H1 (cell line): ENCODE measurements at regions not wholly inside any gene's neighbourhood (a gene's known extent, or its start where the extent isn't known, plus 50 kb on each side); places are given as distances from the start of the nearest gene placed in this dataset.

Source experiments
- CTCF ChIA-PET: fragments of 300-600 bp; sonication (Branson Sonifier 250); formaldehyde crosslinking; loops from one replicate; lab custom pipeline; 2021; ENCODE audit not compliant: partially characterized antibody; lab: Charles Lee
- POLR2A ChIA-PET: fragments of 300-600 bp; sonication (Branson Sonifier 250); formaldehyde crosslinking; loops from one replicate; lab custom pipeline; 2021; ENCODE audit warnings: inconsistent platforms; ENCODE audit not compliant: partially characterized antibody; lab: Charles Lee
- DNase-seq, 2 experiments: peaks; one replicate each; pipeline versions ENCODE4 v3.0.0 to v3.0.0-alpha.2; 2010 to 2022; ENCODE audit warnings: low spot score in 2 of 2, low read depth in 1 of 2, mixed read lengths in 1 of 2
- FAIRE-seq: peaks from 2 replicates; lab custom pipeline; 2011; peaks lifted over from hg19 to GRCh38; lab: Jason Lieb, UNC
- H2AFZ ChIP-seq: 2 replicates; pipeline ENCODE4 v1.8.1; 2012; ENCODE audit warnings: low read length, inconsistent platforms
- H2AK5ac ChIP-seq: 2 replicates; pipeline ENCODE4 v1.6.1; 2013; ENCODE audit warnings: low read depth, low read length
- H2BK120ac ChIP-seq: replicated peaks from 2 replicates; pipeline ENCODE3; 2013; ENCODE audit warnings: low read depth, low read length, inconsistent platforms
- H2BK12ac ChIP-seq: 2 replicates; pipeline ENCODE4 v1.6.1; 2013; ENCODE audit warnings: low read depth, low read length
- H2BK15ac ChIP-seq: 2 replicates; pipeline ENCODE4 v1.6.1; 2013; ENCODE audit warnings: low read length
- H2BK20ac ChIP-seq: 2 replicates; pipeline ENCODE4 v1.6.1; 2013; ENCODE audit warnings: low read length
- H2BK5ac ChIP-seq: 2 replicates; pipeline ENCODE4 v1.6.1; 2013; ENCODE audit warnings: low read depth, low read length
- H3K14ac ChIP-seq: 2 replicates; pipeline ENCODE4 v1.6.1; 2013; ENCODE audit warnings: inconsistent platforms; ENCODE audit not compliant: insufficient read length
- H3K18ac ChIP-seq: 2 replicates; pipeline ENCODE4 v1.6.1; 2013; ENCODE audit warnings: low read length; ENCODE audit errors: extremely low read depth
- H3K23ac ChIP-seq: 2 replicates; pipeline ENCODE4 v1.6.1; 2013; ENCODE audit warnings: inconsistent platforms; ENCODE audit not compliant: insufficient read length
- H3K23me2 ChIP-seq: 2 replicates; pipeline ENCODE4 v1.6.1; 2013; ENCODE audit warnings: low read depth, low read length
- H3K27ac ChIP-seq: 2 replicates; pipeline ENCODE4 v1.6.1; 2011; ENCODE audit warnings: low read depth, low read length, inconsistent platforms
- H3K27me3 ChIP-seq, 4 experiments: replicated peaks in 1 of 4; 1 replicate in 1 of 4; 2 replicates in 3 of 4; pipeline versions ENCODE4 v1.6.1 to v1.8.1; 2011 to 2013; ENCODE audit warnings: low read length in 3 of 4, mild to moderate bottlenecking in 3 of 4, inconsistent platforms in 2 of 4, mixed read lengths in 2 of 4, moderate library complexity in 1 of 4; ENCODE audit not compliant: control insufficient read depth in 3 of 4, insufficient read depth in 3 of 4; ENCODE audit errors: extremely low read depth in 1 of 4
- H3K36me3 ChIP-seq, 4 experiments: 2 replicates each; pipeline versions ENCODE4 v1.6.1 to v1.8.1; 2011 to 2013; ENCODE audit warnings: mild to moderate bottlenecking in 4 of 4, low read length in 3 of 4, moderate library complexity in 2 of 4, control low read depth in 1 of 4, inconsistent platforms in 1 of 4; ENCODE audit not compliant: insufficient read depth in 4 of 4, control insufficient read depth in 2 of 4
- H3K4ac ChIP-seq: replicated peaks from 2 replicates; pipeline ENCODE3; 2013; ENCODE audit warnings: low read length, low read depth, mixed read lengths, inconsistent platforms; ENCODE audit not compliant: insufficient read length
- H3K4me1 ChIP-seq, 4 experiments: replicated peaks in 1 of 4; 1 replicate in 1 of 4; 2 replicates in 3 of 4; pipeline versions ENCODE4 v1.6.1 to v1.8.1; 2011 to 2013; ENCODE audit warnings: low read length in 3 of 4, inconsistent platforms in 2 of 4, mixed read lengths in 1 of 4; ENCODE audit not compliant: insufficient read depth in 4 of 4, control insufficient read depth in 3 of 4
- H3K4me2 ChIP-seq, 2 experiments: 2 replicates each; pipeline versions ENCODE4 v1.6.1 to v1.8.1; 2011 to 2013; ENCODE audit warnings: low read depth in 2 of 2, low read length in 2 of 2, control low read depth in 1 of 2, inconsistent platforms in 1 of 2, mild to moderate bottlenecking in 1 of 2; ENCODE audit not compliant: insufficient read depth in 1 of 2
- H3K4me3 ChIP-seq, 4 experiments: fragments of 200-600, 300-600 bp in 1 of 4; sonication (generic), shearing (Covaris generic), sonication (Bioruptor Twin) in 1 of 4; 2 replicates each; pipeline versions ENCODE4 v1.5.1 to v1.8.1; 2011 to 2016; ENCODE audit warnings: low read length in 4 of 4, low read depth in 3 of 4, control low read depth in 2 of 4, inconsistent platforms in 2 of 4, mild to moderate bottlenecking in 2 of 4, mixed read lengths in 1 of 4, moderate library complexity in 1 of 4; ENCODE audit not compliant: insufficient read depth in 2 of 4; ENCODE audit errors: extremely low read depth in 1 of 4
- H3K56ac ChIP-seq: replicated peaks from 2 replicates; pipeline ENCODE3; 2013; ENCODE audit warnings: low read depth, mild to moderate bottlenecking, mixed read lengths, low read length, inconsistent platforms; ENCODE audit not compliant: insufficient read length
- H3K79me1 ChIP-seq: 2 replicates; pipeline ENCODE4 v1.6.1; 2013; ENCODE audit warnings: low read depth, low read length, control low read depth
- H3K79me2 ChIP-seq, 2 experiments: 2 replicates each; pipeline versions ENCODE4 v1.6.1 to v1.8.1; 2012 to 2013; ENCODE audit warnings: low read length in 2 of 2, mild to moderate bottlenecking in 2 of 2, inconsistent platforms in 1 of 2; ENCODE audit not compliant: insufficient read depth in 2 of 2, control insufficient read depth in 1 of 2
- H3K9ac ChIP-seq, 4 experiments: replicated peaks in 1 of 4; 1 replicate in 1 of 4; 2 replicates in 3 of 4; pipeline versions ENCODE4 v1.6.1 to v1.8.1; 2011 to 2013; ENCODE audit warnings: low read depth in 3 of 4, low read length in 3 of 4, control low read depth in 2 of 4, mild to moderate bottlenecking in 2 of 4, moderate library complexity in 2 of 4, inconsistent platforms in 1 of 4; ENCODE audit errors: extremely low read depth in 1 of 4
- H3K9me3 ChIP-seq, 2 experiments: 2 replicates each; pipeline versions ENCODE4 v1.6.1 to v1.8.1; 2012 to 2013; ENCODE audit warnings: mild to moderate bottlenecking in 2 of 2, moderate library complexity in 2 of 2, control low read depth in 1 of 2, inconsistent platforms in 1 of 2, low read depth in 1 of 2, low read length in 1 of 2, mixed read lengths in 1 of 2; ENCODE audit not compliant: insufficient read depth in 2 of 2
- H4K20me1 ChIP-seq, 2 experiments: replicated peaks in 1 of 2; 2 replicates each; pipeline versions ENCODE3 to v1.8.1; 2011 to 2013; ENCODE audit warnings: inconsistent platforms in 2 of 2, low read length in 2 of 2, mild to moderate bottlenecking in 1 of 2; ENCODE audit not compliant: insufficient read depth in 2 of 2, control insufficient read depth in 1 of 2
- H4K5ac ChIP-seq: 2 replicates; pipeline ENCODE4 v1.6.1; 2013; ENCODE audit warnings: low read length, low read depth, mixed read lengths, inconsistent platforms; ENCODE audit not compliant: insufficient read length
- H4K8ac ChIP-seq: 2 replicates; pipeline ENCODE4 v1.8.0; 2013; ENCODE audit warnings: mild to moderate bottlenecking, moderate library complexity, low read length, inconsistent platforms; ENCODE audit not compliant: insufficient read depth; ENCODE audit errors: extremely low read depth
- H4K91ac ChIP-seq: replicated peaks from 2 replicates; pipeline ENCODE3; 2013; ENCODE audit warnings: low read length, mixed read lengths, inconsistent platforms; ENCODE audit not compliant: insufficient read length
- BCL11A ChIP-seq, 2 experiments: IDR thresholded peaks; one replicate each; pipeline ENCODE4 v1.6.1; 2011; ENCODE audit warnings: low read depth in 2 of 2, low read length in 2 of 2, mild to moderate bottlenecking in 2 of 2
- CBX5 ChIP-seq: fragments of 300-800, 300-1000 bp; sonication (generic); IDR thresholded peaks from 2 replicates; pipeline ENCODE4 v1.7.1; 2016; ENCODE audit warnings: antibody characterized with exemption, low read length, low read depth
- CBX8 ChIP-seq: fragments of 300-800, 300-1000 bp; sonication (generic); IDR thresholded peaks from 2 replicates; pipeline ENCODE4 v1.7.1; 2016; ENCODE audit warnings: low read depth, low read length, borderline replicate concordance
- CHD1 ChIP-seq: IDR thresholded peaks from 2 replicates; pipeline ENCODE4 v1.6.1; 2012; ENCODE audit warnings: low read depth, low read length, improper control_type of control experiment
- POLR2AphosphoS5 ChIP-seq: IDR thresholded peaks from 2 replicates; pipeline ENCODE4 v1.6.1; 2011; ENCODE audit warnings: low read depth, low read length
- SP4 ChIP-seq: IDR thresholded peaks from 2 replicates; pipeline ENCODE4 v1.6.1; 2012; ENCODE audit warnings: low read length, inconsistent platforms
- WGBS, 2 experiments: shearing (Covaris generic) in 1 of 2; methylation state at CpG; one replicate each; pipeline versions ENCODE4 v1.1.6 to v1.1.7; 2013 to 2015; ENCODE audit warnings: low lambda C conversion rate in 2 of 2, mixed read lengths in 2 of 2, inconsistent platforms in 1 of 2, low coverage in 1 of 2, missing lambda C conversion rate in 1 of 2; ENCODE audit not compliant: insufficient replicate concordance in 2 of 2, insufficient coverage in 1 of 2, insufficient read length in 1 of 2; ENCODE audit errors: extremely low coverage in 1 of 2, missing lambda C conversion rate in 1 of 2; 5-methylcytosine and 5-hydroxymethylcytosine counted together
- TF ChIP-seq, protein P1 (sequence below): IDR thresholded peaks from 2 replicates; pipeline ENCODE4 v1.6.1; 2011; ENCODE audit warnings: low read depth, mild to moderate bottlenecking, low read length; ENCODE audit not compliant: insufficient read depth

DNA sequence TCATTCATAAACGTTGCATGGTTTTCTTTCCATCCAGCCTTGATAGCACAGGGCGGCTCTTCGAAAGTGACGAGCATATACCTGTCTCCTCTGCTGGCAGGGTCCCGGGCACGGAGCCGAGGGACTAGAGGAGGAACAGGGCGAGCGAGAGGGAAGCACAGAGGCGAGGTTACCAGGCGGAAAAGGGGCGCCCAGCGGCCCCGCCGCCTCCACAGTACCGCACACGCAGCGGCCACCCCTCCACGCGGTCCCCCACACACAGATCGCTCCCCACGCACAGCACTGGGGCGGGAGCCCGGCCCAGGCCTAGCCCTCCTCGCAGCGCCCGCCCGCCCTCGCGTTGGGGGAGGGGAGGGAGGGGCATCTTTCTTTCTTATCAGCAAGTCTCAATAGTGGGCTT lies 296.6 kb upstream of the DAB2 start:
- Histone ChIP-seq H2BK15ac (no peak overlapping the region), H4K5ac (no peak overlapping the region), H4K8ac (no peak overlapping the region), H2BK20ac (no peak overlapping the region), H3K9ac (no peak overlapping the region), H3K9me3 (peaks cover 0 to 4% of the 10 kb centered on the region in 2 experiments; a peak in 1 of 4 replicates), H3K18ac (no peak overlapping the region), H4K91ac (no peak overlapping the region), H2BK12ac (no peak overlapping the region), H3K4me3 (no peak overlapping the region), H2BK120ac (no peak overlapping the region), H2BK5ac (no peak overlapping the region), H2AK5ac (no peak overlapping the region), H3K23me2 (no peaks in the 10 kb centered on the region), H3K79me2 (no peaks in the 10 kb centered on the region), H3K36me3 (no peaks in the 10 kb centered on the region), H3K4me1 (peaks cover 0 to 4% (median 1%) of the 10 kb centered on the region in 4 experiments; a peak in 2 of 7 replicates), H2AFZ (no peak overlapping the region), H3K56ac (no peak overlapping the region), H3K4ac (no peak overlapping the region), H3K14ac (no peak overlapping the region), H3K27me3 (no peaks in the 10 kb centered on the region), H3K23ac (no peak overlapping the region), H3K4me2 (no peak overlapping the region), H3K27ac (no peak overlapping the region), H3K79me1 (no peaks in the 10 kb centered on the region), H4K20me1 (no peaks in the 10 kb centered on the region)
- DNase-seq (no peak), FAIRE-seq (no peak)
- 94% methylated on average over 23 of the region's 30 CpGs; no CpG with 5 or more reads in 1 of the 2 experiments for WGBS, 2 experiments
- ChIA-PET POLR2A (no interaction called here), CTCF (interaction anchor here (1.0 kb wide), 1 partner anchor 247 kb away, joined by 3 read pairs; no protein-coding TSS in a partner anchor)
- TF ChIP-seq CBX5 (no peak), BCL11A (IDR thresholded peaks at IDR 0.05; ENCODE audit: low read depth in 2 of 2, low read length in 2 of 2) (no peak), SP4 (no peak), POLR2AphosphoS5 (no peak), CBX8 (no peak), CHD1 (no peak)
- TF ChIP-seq, protein P1, sequence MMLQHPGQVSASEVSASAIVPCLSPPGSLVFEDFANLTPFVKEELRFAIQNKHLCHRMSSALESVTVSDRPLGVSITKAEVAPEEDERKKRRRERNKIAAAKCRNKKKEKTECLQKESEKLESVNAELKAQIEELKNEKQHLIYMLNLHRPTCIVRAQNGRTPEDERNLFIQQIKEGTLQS: no peak
